ENCODE measurements at regions not wholly inside any gene's neighbourhood (a gene's known extent, or its start where the extent isn't known, plus 50 kb on each side); places are given as distances from the start of the nearest gene placed in this dataset.

DNA sequence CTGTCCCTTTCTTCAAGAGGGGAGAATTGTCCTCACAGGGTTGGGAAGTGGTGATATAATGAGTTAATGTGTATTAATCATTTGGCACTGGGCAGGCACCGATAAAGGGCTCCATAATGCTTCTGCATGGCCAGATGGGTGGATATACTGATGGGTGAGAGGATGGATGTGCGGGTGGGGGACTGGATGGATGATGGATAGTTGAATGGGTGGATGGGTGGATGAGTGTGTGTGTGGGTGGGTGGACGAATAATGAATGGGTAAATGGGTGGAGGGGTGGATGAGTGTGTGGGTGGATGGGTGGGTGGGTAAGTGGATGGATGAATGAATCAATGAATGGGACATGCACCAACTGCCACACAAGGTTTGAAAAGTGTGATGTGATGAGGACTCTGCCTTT lies 127.2 kb downstream of the ACKR3 start:
- H3K4me1 ChIP-seq (ENCODE audit: control insufficient read depth, insufficient read depth, low read length), result no peaks in the 10 kb centered on the region
- no peak overlapping the region for H3K9ac ChIP-seq (ENCODE audit: low read depth, low read length)
- no peaks in the 10 kb centered on the region for H3K36me3 ChIP-seq (ENCODE audit: insufficient read depth, low read length)
- peaks cover 10% of the 10 kb centered on the region for H3K27me3 ChIP-seq (ENCODE audit: control insufficient read depth, insufficient read depth, low read length)
- no peak overlapping the region for H3K4me3 ChIP-seq (ENCODE audit: low read length)
- H3K4me2 ChIP-seq (ENCODE audit: low read length), result no peak overlapping the region
- no peaks in the 10 kb centered on the region for H3K9me3 ChIP-seq (replicated peaks; ENCODE audit: low read length)

DNA sequence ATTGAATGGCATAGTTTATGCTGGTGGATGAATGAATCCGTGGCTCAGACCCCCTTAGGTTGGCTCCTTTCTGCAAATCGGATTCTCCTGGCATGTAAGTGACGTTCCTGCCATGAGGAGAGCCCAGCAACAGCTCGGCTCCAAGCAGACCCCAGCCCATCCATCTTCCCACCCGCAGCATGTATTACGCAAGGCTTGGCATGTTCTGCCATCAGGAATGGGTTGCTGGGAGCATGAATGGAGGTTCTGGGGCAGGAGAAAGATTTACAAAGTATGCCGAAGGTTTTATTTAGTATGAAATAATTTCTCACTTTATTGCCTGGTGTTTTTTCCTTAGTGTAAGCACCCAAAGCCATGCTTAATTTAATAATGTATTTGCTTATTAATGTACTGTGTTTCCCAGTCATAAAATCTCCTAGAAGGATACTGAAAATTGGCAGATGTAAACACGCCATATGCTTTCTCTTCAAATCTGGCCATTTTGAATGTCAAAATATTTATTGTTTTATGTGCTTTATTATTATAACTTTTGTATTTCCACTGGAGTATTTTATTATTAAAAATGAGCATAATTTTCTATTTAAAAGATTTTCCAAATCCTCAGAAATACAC lies 128.5 kb downstream of the ACKR3 start:
- Histone ChIP-seq H3K4me3 (ENCODE audit: low read length) (no peak overlapping the region), H3K9me3 (replicated peaks; ENCODE audit: low read length) (no peaks in the 10 kb centered on the region), H3K27me3 (ENCODE audit: control insufficient read depth, insufficient read depth, low read length) (peaks cover 8% of the 10 kb centered on the region), H3K36me3 (ENCODE audit: insufficient read depth, low read length) (no peaks in the 10 kb centered on the region), H3K9ac (ENCODE audit: low read depth, low read length) (no peak overlapping the region), H3K4me2 (ENCODE audit: low read length) (no peak overlapping the region), H3K4me1 (ENCODE audit: control insufficient read depth, insufficient read depth, low read length) (no peaks in the 10 kb centered on the region)

DNA sequence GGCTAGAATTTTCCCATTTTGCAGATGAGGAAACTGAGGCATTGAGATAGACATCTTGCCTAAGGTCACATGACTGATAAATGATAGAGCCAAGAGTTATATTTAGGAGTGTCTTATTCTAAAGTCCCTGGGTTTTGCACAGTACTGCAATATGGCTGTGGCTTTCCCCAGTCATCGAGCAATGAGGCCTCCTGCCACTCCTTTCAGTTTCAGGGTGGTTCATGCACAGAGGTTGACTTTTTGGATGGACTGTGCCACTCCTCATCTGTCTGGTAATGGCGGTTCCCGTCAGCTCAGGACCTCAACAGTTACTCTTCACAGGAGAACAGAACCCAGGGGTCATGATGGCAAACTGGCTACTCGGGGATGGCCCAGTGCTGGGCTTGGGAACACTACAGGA lies 131.1 kb downstream of the ACKR3 start:
- Histone ChIP-seq H3K36me3 (ENCODE audit: insufficient read depth, low read length) (no peaks in the 10 kb centered on the region), H3K9me3 (replicated peaks; ENCODE audit: low read length) (no peaks in the 10 kb centered on the region), H3K4me3 (ENCODE audit: low read length) (no peak overlapping the region), H3K9ac (ENCODE audit: low read depth, low read length) (no peak overlapping the region), H3K4me2 (ENCODE audit: low read length) (no peak overlapping the region), H3K4me1 (ENCODE audit: control insufficient read depth, insufficient read depth, low read length) (no peaks in the 10 kb centered on the region), H3K27me3 (ENCODE audit: control insufficient read depth, insufficient read depth, low read length) (peaks cover 8% of the 10 kb centered on the region)

DNA sequence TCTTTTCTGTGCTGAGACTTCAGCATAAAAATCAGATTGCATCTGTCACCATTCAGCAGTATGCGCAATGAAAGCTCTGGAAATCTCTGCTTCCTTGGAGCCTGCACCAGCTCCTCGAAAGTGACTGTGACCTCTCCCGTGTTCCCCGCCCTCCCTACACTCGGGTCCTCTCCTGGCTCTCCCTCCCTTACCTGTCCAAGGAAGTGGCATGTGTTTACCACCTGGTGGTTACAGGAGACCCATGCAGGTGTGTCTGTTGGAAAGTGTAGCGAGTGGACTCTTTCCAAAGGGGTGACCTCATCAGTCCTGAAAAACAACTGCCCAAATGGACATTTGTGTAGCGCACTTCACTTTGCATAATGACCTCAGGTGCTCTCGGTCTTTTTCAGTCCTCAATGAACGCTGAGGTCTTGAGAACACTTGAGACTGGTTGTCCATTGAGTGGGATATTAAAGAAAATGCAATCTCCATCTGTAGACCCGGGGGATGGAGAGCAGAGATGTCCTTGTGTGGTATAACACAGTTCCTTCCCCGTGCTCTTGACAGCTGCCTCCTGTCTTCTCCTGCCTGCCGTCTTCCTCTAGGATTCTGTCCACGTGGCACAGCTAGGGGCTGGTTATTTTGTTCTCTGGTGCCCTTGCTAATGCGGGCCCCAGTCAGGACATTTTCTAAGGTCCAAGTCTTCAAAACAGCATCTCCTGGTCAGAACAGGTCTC lies 133.2 kb downstream of the ACKR3 start:
- H3K9me3 ChIP-seq (replicated peaks; ENCODE audit: low read length), result no peaks in the 10 kb centered on the region
- H3K27me3 ChIP-seq (ENCODE audit: control insufficient read depth, insufficient read depth, low read length), result peaks cover 9% of the 10 kb centered on the region
- H3K4me3 ChIP-seq (ENCODE audit: low read length), result no peak overlapping the region

DNA sequence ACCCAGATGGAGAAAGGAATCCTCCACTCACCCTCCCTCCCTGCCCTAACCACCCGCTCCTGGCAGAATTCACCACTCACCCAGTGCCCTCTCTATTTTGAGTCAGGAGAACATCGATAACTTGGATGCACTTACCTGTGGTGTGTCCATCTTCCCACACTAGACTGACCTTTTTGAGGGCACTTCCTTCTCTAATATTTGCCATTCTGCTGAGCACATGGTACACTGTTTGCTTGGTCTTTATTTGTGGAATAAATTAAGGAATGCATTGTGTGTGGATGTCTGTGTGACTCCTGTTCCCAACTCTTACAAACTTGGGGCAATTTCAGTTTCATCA lies 133.7 kb downstream of the ACKR3 start:
- no peak overlapping the region for H3K4me2 ChIP-seq (ENCODE audit: low read length)
- no peaks in the 10 kb centered on the region for H3K9me3 ChIP-seq (replicated peaks; ENCODE audit: low read length)
- H3K27me3 ChIP-seq (ENCODE audit: control insufficient read depth, insufficient read depth, low read length), result peaks cover 9% of the 10 kb centered on the region
- no peak overlapping the region for H3K4me3 ChIP-seq (ENCODE audit: low read length)
- no peaks in the 10 kb centered on the region for H3K4me1 ChIP-seq (ENCODE audit: control insufficient read depth, insufficient read depth, low read length)
- H3K36me3 ChIP-seq (ENCODE audit: insufficient read depth, low read length), result no peaks in the 10 kb centered on the region
- no peak overlapping the region for H3K9ac ChIP-seq (ENCODE audit: low read depth, low read length)

More for the DNA sequence above, 133.2 kb downstream of the ACKR3 start:
- Histone ChIP-seq H3K9ac (ENCODE audit: low read depth, low read length) (no peak overlapping the region), H3K4me1 (ENCODE audit: control insufficient read depth, insufficient read depth, low read length) (no peaks in the 10 kb centered on the region), H3K36me3 (ENCODE audit: insufficient read depth, low read length) (no peaks in the 10 kb centered on the region), H3K4me2 (ENCODE audit: low read length) (no peak overlapping the region)

DNA sequence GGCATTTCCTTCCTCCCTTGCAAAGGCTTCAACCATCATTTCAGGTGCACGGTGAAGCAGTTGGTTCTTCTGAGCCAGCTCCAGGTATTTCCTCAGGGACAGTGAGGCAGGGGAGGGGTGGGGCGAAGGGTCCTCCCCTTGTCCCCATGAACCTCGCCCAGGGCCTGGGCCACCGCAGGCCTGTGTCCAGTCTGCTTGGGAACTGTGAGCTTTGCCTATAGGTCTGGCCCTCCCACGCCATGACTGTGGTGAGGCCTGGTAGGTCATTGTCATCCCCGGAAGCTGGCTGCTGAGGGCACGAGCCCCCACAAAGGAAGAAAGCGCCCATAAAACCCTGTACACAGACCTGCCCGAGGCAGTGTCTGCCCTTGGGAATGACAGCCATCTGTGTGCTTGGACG lies 134.3 kb downstream of the ACKR3 start:
- H3K4me2 ChIP-seq (ENCODE audit: low read length), result no peak overlapping the region
- peaks cover 9% of the 10 kb centered on the region for H3K27me3 ChIP-seq (ENCODE audit: control insufficient read depth, insufficient read depth, low read length)
- no peak overlapping the region for H3K4me3 ChIP-seq (ENCODE audit: low read length)
- no peaks in the 10 kb centered on the region for H3K4me1 ChIP-seq (ENCODE audit: control insufficient read depth, insufficient read depth, low read length)
- no peaks in the 10 kb centered on the region for H3K9me3 ChIP-seq (replicated peaks; ENCODE audit: low read length)
- no peaks in the 10 kb centered on the region for H3K36me3 ChIP-seq (ENCODE audit: insufficient read depth, low read length)
- no peak overlapping the region for H3K9ac ChIP-seq (ENCODE audit: low read depth, low read length)

DNA sequence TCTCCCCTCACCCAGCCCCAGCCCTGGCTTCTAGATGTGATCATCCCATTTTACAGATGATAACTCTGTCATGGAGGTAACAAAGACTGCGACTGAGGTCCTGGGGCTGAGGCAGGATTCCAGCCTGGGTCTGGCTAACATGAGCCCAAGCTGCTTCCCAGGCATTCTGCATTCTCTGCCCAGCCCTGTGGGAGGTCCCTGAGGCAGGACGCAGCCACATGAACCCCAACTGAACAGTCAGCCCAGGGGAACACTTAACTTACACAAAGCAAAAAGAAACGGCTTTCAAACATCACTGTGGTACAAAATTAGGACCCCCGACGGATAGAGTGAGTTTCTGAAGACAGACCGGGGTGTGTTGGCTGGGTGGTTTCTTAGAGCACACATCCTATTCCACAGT lies 135.3 kb downstream of the ACKR3 start:
- no peak overlapping the region for H3K4me3 ChIP-seq (ENCODE audit: low read length)
- H3K9me3 ChIP-seq (replicated peaks; ENCODE audit: low read length), result no peaks in the 10 kb centered on the region
- no peak overlapping the region for H3K9ac ChIP-seq (ENCODE audit: low read depth, low read length)
- H3K36me3 ChIP-seq (ENCODE audit: insufficient read depth, low read length), result no peaks in the 10 kb centered on the region
- peaks cover 9% of the 10 kb centered on the region for H3K27me3 ChIP-seq (ENCODE audit: control insufficient read depth, insufficient read depth, low read length)
- no peak overlapping the region for H3K4me2 ChIP-seq (ENCODE audit: low read length)
- H3K4me1 ChIP-seq (ENCODE audit: control insufficient read depth, insufficient read depth, low read length), result no peaks in the 10 kb centered on the region

DNA sequence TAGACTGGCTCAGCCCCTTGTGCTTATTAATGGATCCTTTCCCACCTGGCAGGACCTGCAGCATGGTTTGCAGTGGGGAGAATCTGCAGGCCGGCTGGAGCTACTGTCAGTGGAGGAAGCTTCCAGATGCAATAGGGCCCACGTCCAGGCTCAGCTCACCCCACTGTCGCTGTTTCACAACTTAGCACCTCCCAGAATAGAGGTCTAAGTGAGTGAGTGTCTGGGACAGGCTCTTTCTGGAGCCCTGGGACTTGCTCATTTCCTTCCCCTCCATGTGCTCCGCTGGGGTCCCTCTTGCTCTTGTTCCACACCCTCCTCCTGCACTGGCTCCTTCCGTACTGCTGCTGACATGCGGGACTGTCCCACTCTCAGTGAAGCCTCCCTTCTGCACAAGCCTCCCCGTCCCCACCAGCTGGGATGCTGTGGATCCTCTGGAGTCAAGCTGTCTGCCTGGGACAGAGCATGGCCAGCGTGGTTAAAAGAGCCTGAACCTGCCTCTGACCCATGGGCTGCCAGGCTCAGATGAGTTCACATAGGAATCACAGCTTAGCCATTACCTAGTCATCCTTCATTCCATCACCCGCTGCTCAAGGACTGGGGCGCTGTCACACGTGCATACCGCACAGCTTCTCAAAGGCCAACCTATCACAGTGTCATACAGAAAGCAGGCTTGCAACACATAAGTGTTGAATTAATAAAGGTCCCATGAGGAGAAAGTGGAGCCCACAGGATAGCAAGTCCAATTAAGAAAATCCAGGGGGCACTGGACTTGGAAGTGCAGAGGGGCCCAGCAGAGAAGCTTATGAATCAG lies 135.9 kb downstream of the ACKR3 start:
- Histone ChIP-seq H3K4me1 (ENCODE audit: control insufficient read depth, insufficient read depth, low read length) (no peaks in the 10 kb centered on the region), H3K36me3 (ENCODE audit: insufficient read depth, low read length) (no peaks in the 10 kb centered on the region), H3K4me2 (ENCODE audit: low read length) (no peak overlapping the region), H3K27me3 (ENCODE audit: control insufficient read depth, insufficient read depth, low read length) (peaks cover 9% of the 10 kb centered on the region), H3K4me3 (ENCODE audit: low read length) (no peak overlapping the region), H3K9ac (ENCODE audit: low read depth, low read length) (no peak overlapping the region), H3K9me3 (replicated peaks; ENCODE audit: low read length) (no peaks in the 10 kb centered on the region)

DNA sequence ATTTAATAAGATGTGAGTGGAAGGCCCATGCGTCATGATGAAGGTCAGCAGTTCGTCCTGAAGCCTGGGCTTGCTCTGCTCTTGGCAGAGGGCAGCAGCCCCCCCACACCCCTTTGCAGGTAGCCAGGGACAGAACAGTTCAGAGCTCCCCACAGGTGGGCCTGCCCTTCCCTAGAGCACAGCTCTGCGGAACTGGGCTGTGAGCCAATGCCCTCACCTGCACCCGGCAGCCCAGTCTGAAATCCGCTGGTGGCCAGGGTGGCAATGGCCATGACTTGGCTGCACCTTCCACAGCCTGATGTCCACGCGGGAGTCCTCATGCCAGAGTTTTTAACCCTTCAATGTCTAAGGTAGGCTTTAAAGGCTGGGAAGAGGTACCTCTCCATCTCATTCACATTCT lies 136.7 kb downstream of the ACKR3 start:
- peaks cover 3% of the 10 kb centered on the region for H3K4me1 ChIP-seq (ENCODE audit: control insufficient read depth, insufficient read depth, low read length)
- H3K4me2 ChIP-seq (ENCODE audit: low read length), result no peak overlapping the region
- no peak overlapping the region for H3K4me3 ChIP-seq (ENCODE audit: low read length)
- H3K36me3 ChIP-seq (ENCODE audit: insufficient read depth, low read length), result no peaks in the 10 kb centered on the region
- no peak overlapping the region for H3K9ac ChIP-seq (ENCODE audit: low read depth, low read length)
- H3K27me3 ChIP-seq (ENCODE audit: control insufficient read depth, insufficient read depth, low read length), result peaks cover 9% of the 10 kb centered on the region
- no peaks in the 10 kb centered on the region for H3K9me3 ChIP-seq (replicated peaks; ENCODE audit: low read length)

DNA sequence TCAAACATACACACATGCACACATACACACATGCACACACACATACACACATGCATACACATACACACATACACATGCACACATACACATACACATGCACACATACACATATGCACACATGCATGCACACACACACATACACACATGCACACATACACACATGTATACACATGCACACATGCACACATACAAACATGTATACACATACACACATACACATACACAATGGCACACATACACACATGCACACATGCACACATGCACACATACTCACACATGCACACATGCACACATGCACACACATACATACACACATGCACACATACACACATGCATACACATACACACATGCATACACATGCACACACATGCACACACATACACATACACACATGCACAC lies 137.2 kb downstream of the ACKR3 start:
- Histone ChIP-seq H3K4me2 (ENCODE audit: low read length) (no peak overlapping the region), H3K27me3 (ENCODE audit: control insufficient read depth, insufficient read depth, low read length) (peaks cover 9% of the 10 kb centered on the region), H3K36me3 (ENCODE audit: insufficient read depth, low read length) (no peaks in the 10 kb centered on the region), H3K4me3 (ENCODE audit: low read length) (no peak overlapping the region), H3K4me1 (ENCODE audit: control insufficient read depth, insufficient read depth, low read length) (peaks cover 8% of the 10 kb centered on the region), H3K9me3 (replicated peaks; ENCODE audit: low read length) (no peaks in the 10 kb centered on the region), H3K9ac (ENCODE audit: low read depth, low read length) (no peak overlapping the region)

DNA sequence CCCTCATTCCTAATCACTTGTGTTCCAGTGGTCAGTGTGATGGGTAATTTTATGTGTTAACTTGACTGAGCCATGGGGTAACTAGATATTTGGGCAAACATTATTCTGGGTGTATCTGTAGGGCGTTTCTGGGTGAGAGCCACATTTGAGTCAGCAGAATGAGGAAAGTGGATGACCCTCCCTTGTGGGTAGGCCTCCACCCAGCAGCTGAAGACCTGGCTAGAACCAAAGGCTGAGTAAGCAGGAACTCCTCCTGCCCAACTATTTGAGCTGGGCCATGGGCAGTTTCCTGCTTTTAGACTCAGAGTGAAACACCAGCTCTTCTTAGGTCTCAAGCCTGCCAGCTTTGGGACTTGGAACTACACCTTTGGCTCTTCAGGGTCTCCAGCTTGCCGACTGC lies 141.8 kb downstream of the ACKR3 start:
- Histone ChIP-seq H3K9ac (ENCODE audit: low read depth, low read length) (no peak overlapping the region), H3K9me3 (replicated peaks; ENCODE audit: low read length) (no peaks in the 10 kb centered on the region), H3K4me3 (ENCODE audit: low read length) (no peak overlapping the region)

More for the DNA sequence above, 141.8 kb downstream of the ACKR3 start:
- H3K4me2 ChIP-seq (ENCODE audit: low read length), result no peak overlapping the region
- no peaks in the 10 kb centered on the region for H3K36me3 ChIP-seq (ENCODE audit: insufficient read depth, low read length)
- peaks cover 13% of the 10 kb centered on the region for H3K4me1 ChIP-seq (ENCODE audit: control insufficient read depth, insufficient read depth, low read length)
- H3K27me3 ChIP-seq (ENCODE audit: control insufficient read depth, insufficient read depth, low read length), result no peaks in the 10 kb centered on the region

All from skeletal muscle satellite cell (primary cell).